Liver (tissue), 8 donors: ENCODE measurements at regions not wholly inside any gene's neighbourhood (a gene's known extent, or its start where the extent isn't known, plus 50 kb on each side); places are given as distances from the start of the nearest gene placed in this dataset.

Source experiments
- DNase-seq: peaks from one replicate; pipeline ENCODE4 v3.0.0-alpha.2; 2017; ENCODE audit warnings: low spot score
- H3K27ac ChIP-seq, 2 donors: one replicate each; pipeline ENCODE4 v1.7.0; 2013; ENCODE audit warnings: inconsistent platforms in 2 of 2, low read length in 2 of 2, control low read depth in 1 of 2, low read depth in 1 of 2, mild to moderate bottlenecking in 1 of 2
- H3K27me3 ChIP-seq, 4 donors: one replicate each; pipeline versions ENCODE4 v1.6.1 to v1.7.0; 2013; ENCODE audit warnings: low read length in 3 of 4, inconsistent platforms in 1 of 4, mild to moderate bottlenecking in 1 of 4, moderate library complexity in 1 of 4; ENCODE audit not compliant: control insufficient read depth in 4 of 4, insufficient read depth in 4 of 4
- H3K36me3 ChIP-seq, 4 donors: one replicate each; pipeline versions ENCODE4 v1.6.1 to v1.7.0; 2013; ENCODE audit warnings: low read length in 3 of 4, mild to moderate bottlenecking in 3 of 4, low read depth in 1 of 4, moderate library complexity in 1 of 4; ENCODE audit not compliant: control insufficient read depth in 4 of 4, insufficient read depth in 3 of 4
- H3K4me1 ChIP-seq, 4 donors: one replicate each; pipeline versions ENCODE4 v1.6.1 to v1.7.0; 2013; ENCODE audit warnings: low read length in 3 of 4, mild to moderate bottlenecking in 3 of 4, moderate library complexity in 1 of 4; ENCODE audit not compliant: control insufficient read depth in 4 of 4, insufficient read depth in 4 of 4
- H3K4me3 ChIP-seq, 3 donors: one replicate each; pipeline versions ENCODE4 v1.6.1 to v1.7.0; 2013; ENCODE audit warnings: low read length in 3 of 3, control low read depth in 1 of 3, low read depth in 1 of 3, mild to moderate bottlenecking in 1 of 3
- H3K9ac ChIP-seq, 2 donors: one replicate each; pipeline ENCODE4 v1.7.0; 2013; ENCODE audit warnings: low read length in 2 of 2, mild to moderate bottlenecking in 2 of 2, moderate library complexity in 2 of 2, control low read depth in 1 of 2, low read depth in 1 of 2
- H3K9me3 ChIP-seq, 4 donors: one replicate each; pipeline versions ENCODE4 v1.6.1 to v1.7.0; 2013; ENCODE audit warnings: low read length in 3 of 4; ENCODE audit not compliant: control insufficient read depth in 4 of 4
- CTCF ChIP-seq: fragments of 150-350 bp; IDR thresholded peaks from 2 replicates; pipeline ENCODE4 v1.5.1; 2017; ENCODE audit warnings: improper control_type of control experiment, low read depth, low read length; ENCODE audit not compliant: missing input control
- EGR1 ChIP-seq, 2 donors: IDR thresholded peaks; 2 replicates each; pipeline ENCODE4 v1.6.1; 2016 to 2018; ENCODE audit warnings: antibody characterized with exemption in 2 of 2, low read depth in 2 of 2
- FOXA1 ChIP-seq: IDR thresholded peaks from 2 replicates; pipeline ENCODE4 v1.6.1; 2016; ENCODE audit warnings: antibody characterized with exemption
- FOXA2 ChIP-seq: IDR thresholded peaks from 2 replicates; pipeline ENCODE4 v1.6.1; 2016; ENCODE audit warnings: antibody characterized with exemption
- HNF4A ChIP-seq, 2 donors: conservative IDR thresholded peaks; 2 replicates each; pipeline ENCODE4 v1.6.1; 2016; ENCODE audit warnings: antibody characterized with exemption in 2 of 2, mild to moderate bottlenecking in 2 of 2
- HNF4G ChIP-seq: IDR thresholded peaks from 2 replicates; pipeline ENCODE4 v1.6.1; 2016; ENCODE audit warnings: antibody characterized with exemption
- JUND ChIP-seq, 2 donors: IDR thresholded peaks; 2 replicates each; pipeline ENCODE4 v1.6.1; 2016; ENCODE audit warnings: antibody characterized with exemption in 2 of 2
- NR2F2 ChIP-seq: IDR thresholded peaks from 2 replicates; pipeline ENCODE4 v1.6.1; 2016; ENCODE audit warnings: antibody characterized with exemption
- RAD21 ChIP-seq, 2 donors: IDR thresholded peaks; 2 replicates each; pipeline ENCODE4 v1.6.1; 2016; ENCODE audit warnings: antibody characterized with exemption in 2 of 2, mild to moderate bottlenecking in 2 of 2
- REST ChIP-seq: IDR thresholded peaks from 2 replicates; pipeline ENCODE4 v1.6.1; 2016; ENCODE audit warnings: antibody characterized with exemption, mild to moderate bottlenecking
- RXRA ChIP-seq, 2 donors: IDR thresholded peaks; 2 replicates each; pipeline ENCODE4 v1.6.1; 2017 to 2018; ENCODE audit warnings: antibody characterized with exemption in 2 of 2, mild to moderate bottlenecking in 1 of 2
- SP1 ChIP-seq: IDR thresholded peaks from 2 replicates; pipeline ENCODE4 v1.6.1; 2018; ENCODE audit warnings: antibody characterized with exemption, mild to moderate bottlenecking
- TAF1 ChIP-seq: conservative IDR thresholded peaks from 2 replicates; pipeline ENCODE4 v1.6.1; 2016; ENCODE audit warnings: antibody characterized with exemption, mild to moderate bottlenecking
- YY1 ChIP-seq: IDR thresholded peaks from 2 replicates; pipeline ENCODE4 v1.6.1; 2016; ENCODE audit warnings: antibody characterized with exemption, mild to moderate bottlenecking
- ZBTB33 ChIP-seq: IDR thresholded peaks from 2 replicates; pipeline ENCODE4 v1.6.1; 2016; ENCODE audit warnings: antibody characterized with exemption
- WGBS: extraction: QIAGEN DNeasy Blood & Tissue Kit; methylation state at CpG from one replicate; pipeline ENCODE4 v1.1.7; 2013; 5-methylcytosine and 5-hydroxymethylcytosine counted together
- TF ChIP-seq, protein P1 (sequence below): IDR thresholded peaks from 2 replicates; pipeline ENCODE4 v1.6.1; 2016; ENCODE audit warnings: antibody characterized with exemption
- TF ChIP-seq, protein P2 (sequence below): IDR thresholded peaks from 2 replicates; pipeline ENCODE4 v1.6.1; 2016; ENCODE audit warnings: antibody characterized with exemption
- donor health status: healthy.
- donor health status: healthy.
- donor health status: healthy.
- donor health status: healthy.
- donor health status: healthy.

DNA sequence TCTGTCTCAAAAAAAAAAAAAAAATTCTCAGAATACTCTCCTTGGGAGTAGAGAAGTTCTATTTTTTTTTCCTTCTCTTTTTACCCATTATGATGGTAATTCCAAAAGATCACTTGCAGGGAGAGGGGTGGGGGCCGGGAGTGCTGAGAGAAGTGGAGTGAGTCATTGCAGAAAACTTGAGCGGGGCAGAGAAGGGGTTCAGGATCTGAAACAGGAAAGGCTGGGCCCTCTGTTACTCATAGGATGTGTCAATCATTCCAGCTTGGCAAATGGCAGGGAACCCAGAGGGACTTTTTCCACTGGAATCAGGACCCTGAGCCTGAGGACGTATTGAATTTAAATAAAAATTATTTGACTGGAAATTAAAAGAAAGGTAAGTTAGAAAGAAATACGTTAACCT, 111.4 kb upstream of the ARMC2 start:
- H3K4me3 ChIP-seq: no peak overlapping the region
- no peaks in the 10 kb centered on the region for H3K9me3 ChIP-seq
- H3K36me3 ChIP-seq: no peaks in the 10 kb centered on the region
- no peak overlapping the region for H3K27ac ChIP-seq
- peaks cover 0 to 4% (median 0%) of the 10 kb centered on the region in 4 donors for H3K4me1 ChIP-seq
- 67% methylated on average over 4 of the region's 4 CpGs for WGBS
- H3K9ac ChIP-seq: no peak overlapping the region
- DNase-seq: no peak
- H3K27me3 ChIP-seq: no peaks in the 10 kb centered on the region
- TF ChIP-seq SP1 (no peak), REST (no peak), JUND (IDR thresholded peaks at IDR 0.05) (no peak), FOXA1 (no peak), RAD21 (IDR thresholded peaks at IDR 0.05) (no peak), EGR1 (IDR thresholded peaks at IDR 0.05; ENCODE audit: low read depth in 2 of 2) (no peak), RXRA (IDR thresholded peaks at IDR 0.05) (no peak), HNF4G (no peak), YY1 (no peak), NR2F2 (no peak), HNF4A (conservative IDR thresholded peaks at IDR 0.05) (no peak), TAF1 (no peak), FOXA2 (no peak), ZBTB33 (no peak), CTCF (no peak)
- TF ChIP-seq, protein P1, sequence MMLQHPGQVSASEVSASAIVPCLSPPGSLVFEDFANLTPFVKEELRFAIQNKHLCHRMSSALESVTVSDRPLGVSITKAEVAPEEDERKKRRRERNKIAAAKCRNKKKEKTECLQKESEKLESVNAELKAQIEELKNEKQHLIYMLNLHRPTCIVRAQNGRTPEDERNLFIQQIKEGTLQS: no peak
- TF ChIP-seq, protein P2, sequence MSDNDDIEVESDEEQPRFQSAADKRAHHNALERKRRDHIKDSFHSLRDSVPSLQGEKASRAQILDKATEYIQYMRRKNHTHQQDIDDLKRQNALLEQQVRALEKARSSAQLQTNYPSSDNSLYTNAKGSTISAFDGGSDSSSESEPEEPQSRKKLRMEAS: no peak
